ENCODE measurements at regions not wholly inside any gene's neighbourhood (a gene's known extent, or its start where the extent isn't known, plus 50 kb on each side); places are given as distances from the start of the nearest gene placed in this dataset.

GRCh38 chr15:62972814-62973213, 69.7 kb upstream of the TPM1 start:
- H3K4me3 ChIP-seq (ENCODE audit: insufficient read depth, low read depth, low read length): no peak overlapping the region
- H3K27me3 Mint-ChIP-seq (ENCODE audit: low read depth, unreplicated experiment): no peaks in the 10 kb centered on the region
- TF ChIP-seq, protein P1, sequence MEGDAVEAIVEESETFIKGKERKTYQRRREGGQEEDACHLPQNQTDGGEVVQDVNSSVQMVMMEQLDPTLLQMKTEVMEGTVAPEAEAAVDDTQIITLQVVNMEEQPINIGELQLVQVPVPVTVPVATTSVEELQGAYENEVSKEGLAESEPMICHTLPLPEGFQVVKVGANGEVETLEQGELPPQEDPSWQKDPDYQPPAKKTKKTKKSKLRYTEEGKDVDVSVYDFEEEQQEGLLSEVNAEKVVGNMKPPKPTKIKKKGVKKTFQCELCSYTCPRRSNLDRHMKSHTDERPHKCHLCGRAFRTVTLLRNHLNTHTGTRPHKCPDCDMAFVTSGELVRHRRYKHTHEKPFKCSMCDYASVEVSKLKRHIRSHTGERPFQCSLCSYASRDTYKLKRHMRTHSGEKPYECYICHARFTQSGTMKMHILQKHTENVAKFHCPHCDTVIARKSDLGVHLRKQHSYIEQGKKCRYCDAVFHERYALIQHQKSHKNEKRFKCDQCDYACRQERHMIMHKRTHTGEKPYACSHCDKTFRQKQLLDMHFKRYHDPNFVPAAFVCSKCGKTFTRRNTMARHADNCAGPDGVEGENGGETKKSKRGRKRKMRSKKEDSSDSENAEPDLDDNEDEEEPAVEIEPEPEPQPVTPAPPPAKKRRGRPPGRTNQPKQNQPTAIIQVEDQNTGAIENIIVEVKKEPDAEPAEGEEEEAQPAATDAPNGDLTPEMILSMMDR (IDR thresholded peaks at IDR 0.05; ENCODE audit: insufficient read depth, low read depth, low read length): no peak
- TF ChIP-seq EZH2 (IDR thresholded peaks at IDR 0.05; ENCODE audit: insufficient read depth, low read length): no peak
- peaks cover 26% of the 10 kb centered on the region for H3K4me1 ChIP-seq (ENCODE audit: insufficient read depth, low read length)
- peak overlapping the region; percentile 34 for H3K27ac Mint-ChIP-seq (ENCODE audit: unreplicated experiment)
- H3K9me3 ChIP-seq (ENCODE audit: insufficient read depth, low read depth, low read length): no peaks in the 10 kb centered on the region
- H3K4me2 ChIP-seq (ENCODE audit: low read length): no peak overlapping the region
- no peaks in the 10 kb centered on the region for H3K27me3 ChIP-seq (ENCODE audit: insufficient read depth, low read length)
- H3K9ac ChIP-seq (ENCODE audit: low read length): no peak overlapping the region
- H3K27ac ChIP-seq (ENCODE audit: low read depth, low read length): no peak overlapping the region
- no peaks in the 10 kb centered on the region for H3K9me3 Mint-ChIP-seq (ENCODE audit: unreplicated experiment)
- FAIRE-seq (no peak), DNase-seq (ENCODE audit: low read depth) (peak; percentile 69)
- no peaks in the 10 kb centered on the region for H3K36me3 ChIP-seq (ENCODE audit: insufficient read depth, low read length)
- H2AFZ ChIP-seq (ENCODE audit: low read depth, low read length): no peak overlapping the region
- no peak overlapping the region for H3K4me3 Mint-ChIP-seq (ENCODE audit: unreplicated experiment)
- no peaks in the 10 kb centered on the region for H3K36me3 Mint-ChIP-seq (ENCODE audit: low read depth, unreplicated experiment)
- H3K79me2 ChIP-seq (ENCODE audit: insufficient read depth, low read length): no peaks in the 10 kb centered on the region
- H3K4me1 Mint-ChIP-seq (ENCODE audit: low read depth, unreplicated experiment): peaks cover 31% of the 10 kb centered on the region
- H4K20me1 ChIP-seq (ENCODE audit: insufficient read depth, low read length): no peaks in the 10 kb centered on the region

DNA sequence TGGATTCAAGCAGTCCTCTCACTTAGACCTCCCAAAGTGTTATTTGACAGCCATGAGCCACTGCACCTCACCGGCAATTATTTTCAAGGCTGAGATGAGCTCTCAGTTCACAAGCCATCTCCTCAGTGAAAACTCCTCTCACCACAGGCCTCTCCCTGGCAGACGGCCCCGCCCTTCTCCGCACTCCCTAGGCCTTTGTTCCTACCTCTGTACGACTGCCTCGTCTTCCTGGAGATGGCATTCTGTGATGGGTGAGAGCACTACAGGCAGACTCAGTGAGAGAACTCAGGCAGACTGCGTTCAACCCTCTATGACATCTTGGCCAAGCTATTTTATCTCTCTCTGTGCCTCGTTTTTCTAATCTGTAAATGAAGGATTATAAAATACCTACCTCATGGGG, 67.0 kb upstream of the TPM1 start:
- Histone ChIP-seq H3K36me3 (ENCODE audit: insufficient read depth, low read length) (no peaks in the 10 kb centered on the region), H2AFZ (ENCODE audit: low read depth, low read length) (peak overlapping the region; percentile 38), H3K4me3 (ENCODE audit: insufficient read depth, low read depth, low read length) (no peak overlapping the region), H3K4me2 (ENCODE audit: low read length) (no peak overlapping the region), H3K27me3 (ENCODE audit: insufficient read depth, low read length) (no peaks in the 10 kb centered on the region), H4K20me1 (ENCODE audit: insufficient read depth, low read length) (no peaks in the 10 kb centered on the region), H3K27ac (ENCODE audit: low read depth, low read length) (peak overlapping the region; percentile 42), H3K9ac (ENCODE audit: low read length) (peak overlapping the region; percentile 41), H3K79me2 (ENCODE audit: insufficient read depth, low read length) (no peaks in the 10 kb centered on the region), H3K9me3 (ENCODE audit: insufficient read depth, low read depth, low read length) (no peaks in the 10 kb centered on the region), H3K4me1 (ENCODE audit: insufficient read depth, low read length) (peaks cover 36% of the 10 kb centered on the region)
- no peaks in the 10 kb centered on the region for H3K9me3 Mint-ChIP-seq (ENCODE audit: unreplicated experiment)
- no peak for TF ChIP-seq EZH2 (IDR thresholded peaks at IDR 0.05; ENCODE audit: insufficient read depth, low read length)
- TF ChIP-seq, protein P1 (IDR thresholded peaks at IDR 0.05; ENCODE audit: insufficient read depth, low read depth, low read length): no peak
- H3K27me3 Mint-ChIP-seq (ENCODE audit: low read depth, unreplicated experiment): no peaks in the 10 kb centered on the region
- peak overlapping the region; percentile 71 for H3K4me3 Mint-ChIP-seq (ENCODE audit: unreplicated experiment)
- FAIRE-seq (no peak), DNase-seq (ENCODE audit: low read depth) (no peak)
- peaks cover 41% of the 10 kb centered on the region for H3K4me1 Mint-ChIP-seq (ENCODE audit: low read depth, unreplicated experiment)
- H3K36me3 Mint-ChIP-seq (ENCODE audit: low read depth, unreplicated experiment): no peaks in the 10 kb centered on the region
- peak overlapping the region; percentile 99 for H3K27ac Mint-ChIP-seq (ENCODE audit: unreplicated experiment)

DNA sequence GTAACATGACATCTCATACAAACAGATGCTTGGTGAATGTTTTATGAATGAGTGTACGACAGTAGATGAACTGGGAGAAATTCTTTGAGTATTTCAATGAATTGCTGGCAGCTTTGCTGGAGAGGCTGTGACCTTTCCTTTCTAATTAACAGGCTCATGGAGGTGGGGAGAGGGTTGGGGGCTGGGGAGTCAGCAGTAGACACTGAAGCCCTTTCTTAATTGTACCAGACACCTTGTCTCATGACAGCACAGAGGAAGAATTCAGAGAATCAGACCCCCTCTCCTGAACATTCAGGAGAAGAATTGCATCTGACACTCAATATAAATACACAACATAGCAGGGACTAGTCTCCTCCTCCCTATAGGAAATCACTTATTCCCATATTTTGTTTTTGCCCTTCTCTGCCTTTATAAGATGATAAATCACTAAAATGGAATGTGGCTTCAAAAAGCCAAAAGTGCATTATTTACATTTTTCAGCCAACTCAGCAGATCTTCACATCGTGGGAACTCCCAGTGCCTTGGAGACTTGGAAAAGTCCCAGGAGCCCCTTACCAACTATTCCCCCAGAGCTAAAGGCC, 66.2 kb upstream of the TPM1 start:
- H3K4me3 Mint-ChIP-seq (ENCODE audit: unreplicated experiment): peak overlapping the region; percentile 17
- peak overlapping the region; percentile 77 for H3K27ac ChIP-seq (ENCODE audit: low read depth, low read length)

More for the DNA sequence above, 66.2 kb upstream of the TPM1 start:
- Histone ChIP-seq H3K36me3 (ENCODE audit: insufficient read depth, low read length) (no peaks in the 10 kb centered on the region), H3K4me2 (ENCODE audit: low read length) (peak overlapping the region; percentile 59), H3K27me3 (ENCODE audit: insufficient read depth, low read length) (no peaks in the 10 kb centered on the region), H3K79me2 (ENCODE audit: insufficient read depth, low read length) (no peaks in the 10 kb centered on the region), H3K4me3 (ENCODE audit: insufficient read depth, low read depth, low read length) (no peak overlapping the region), H4K20me1 (ENCODE audit: insufficient read depth, low read length) (no peaks in the 10 kb centered on the region), H3K9me3 (ENCODE audit: insufficient read depth, low read depth, low read length) (no peaks in the 10 kb centered on the region), H3K9ac (ENCODE audit: low read length) (peak overlapping the region; percentile 55), H3K4me1 (ENCODE audit: insufficient read depth, low read length) (peaks cover 36% of the 10 kb centered on the region), H2AFZ (ENCODE audit: low read depth, low read length) (no peak overlapping the region)
- peak; percentile 76 for FAIRE-seq
- Mint-ChIP-seq H3K9me3 (ENCODE audit: unreplicated experiment) (no peaks in the 10 kb centered on the region), H3K36me3 (ENCODE audit: low read depth, unreplicated experiment) (no peaks in the 10 kb centered on the region), H3K27me3 (ENCODE audit: low read depth, unreplicated experiment) (no peaks in the 10 kb centered on the region), H3K4me1 (ENCODE audit: low read depth, unreplicated experiment) (peaks cover 39% of the 10 kb centered on the region), H3K27ac (ENCODE audit: unreplicated experiment) (peak overlapping the region; percentile 99)
- no peak for TF ChIP-seq EZH2 (IDR thresholded peaks at IDR 0.05; ENCODE audit: insufficient read depth, low read length)
- TF ChIP-seq, protein P1 (IDR thresholded peaks at IDR 0.05; ENCODE audit: insufficient read depth, low read depth, low read length): no peak
- DNase-seq (ENCODE audit: low read depth): peak; percentile 75
